ENCODE measurements at regions not wholly inside any gene's neighbourhood (a gene's known extent, or its start where the extent isn't known, plus 50 kb on each side); places are given as distances from the start of the nearest gene placed in this dataset.

DNA sequence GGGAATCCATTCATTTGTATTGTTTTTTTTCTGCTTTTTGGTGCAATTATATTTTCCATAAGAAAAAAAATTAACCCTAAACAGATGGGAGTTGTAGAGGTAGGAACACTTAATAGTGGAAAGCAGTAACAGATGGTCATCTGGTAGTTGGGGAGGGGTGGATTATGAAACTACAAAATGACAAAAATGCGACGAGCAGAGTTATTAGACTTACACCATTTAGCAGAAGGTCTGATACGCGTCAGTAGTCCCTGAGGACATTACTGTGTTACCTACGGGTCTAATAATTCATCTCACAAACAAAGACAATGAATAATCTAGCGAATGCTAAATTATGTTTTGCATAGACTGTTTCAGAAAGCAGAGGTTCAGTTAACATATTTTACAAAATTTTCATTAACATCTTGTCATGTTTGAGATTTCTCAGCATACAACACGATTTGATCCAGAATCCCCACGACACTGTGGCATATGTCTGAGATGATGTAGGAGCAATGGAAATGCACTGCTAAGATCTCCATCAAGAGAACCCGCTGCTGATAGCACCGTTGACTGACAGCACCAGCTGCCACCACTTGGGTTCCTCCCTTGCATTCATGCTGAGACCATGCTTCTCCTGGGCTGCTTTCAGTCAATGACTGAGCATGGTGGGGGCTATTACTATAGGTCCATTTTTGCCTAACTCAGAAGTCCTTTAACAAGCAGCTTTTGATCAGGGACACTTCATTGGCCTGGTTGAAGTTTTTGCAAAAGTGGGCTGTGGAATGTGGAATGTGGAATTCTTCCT is 182.2 kb upstream of the CPHXL start:
- Histone ChIP-seq H3K36me3 (ENCODE audit: insufficient read depth, low read length) (no peaks in the 10 kb centered on the region), H3K27me3 (ENCODE audit: control insufficient read depth, insufficient read depth, low read length) (no peaks in the 10 kb centered on the region), H3K9ac (ENCODE audit: low read depth, low read length) (no peak overlapping the region), H3K4me2 (ENCODE audit: low read length) (no peak overlapping the region), H3K4me3 (ENCODE audit: low read length) (no peak overlapping the region), H3K9me3 (replicated peaks; ENCODE audit: low read length) (no peaks in the 10 kb centered on the region), H3K4me1 (ENCODE audit: control insufficient read depth, insufficient read depth, low read length) (no peaks in the 10 kb centered on the region)

DNA sequence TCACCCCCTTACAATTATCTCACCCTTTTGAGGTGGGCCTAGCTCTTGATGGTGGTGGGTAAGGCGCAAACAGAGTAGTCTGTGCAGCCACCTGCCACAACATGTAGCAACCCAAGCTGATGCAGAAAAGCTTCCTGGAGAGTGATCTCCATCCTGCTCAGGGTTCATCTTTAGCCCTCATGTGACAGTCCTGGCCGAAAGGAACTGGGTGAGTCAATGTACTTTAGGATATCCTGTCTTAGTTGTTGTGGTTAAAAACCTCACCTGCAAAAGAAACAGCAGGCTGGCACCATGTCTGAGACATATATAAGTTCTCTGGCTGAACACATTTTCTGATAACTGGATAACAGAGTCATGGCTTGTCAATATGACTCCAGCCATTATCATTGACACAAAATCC is 183.5 kb upstream of the CPHXL start:
- Histone ChIP-seq H3K4me3 (ENCODE audit: low read length) (no peak overlapping the region), H3K4me1 (ENCODE audit: control insufficient read depth, insufficient read depth, low read length) (no peaks in the 10 kb centered on the region), H3K27me3 (ENCODE audit: control insufficient read depth, insufficient read depth, low read length) (no peaks in the 10 kb centered on the region), H3K4me2 (ENCODE audit: low read length) (no peak overlapping the region), H3K9me3 (replicated peaks; ENCODE audit: low read length) (peaks cover under 1% of the 10 kb centered on the region), H3K9ac (ENCODE audit: low read depth, low read length) (no peak overlapping the region), H3K36me3 (ENCODE audit: insufficient read depth, low read length) (no peaks in the 10 kb centered on the region)

DNA sequence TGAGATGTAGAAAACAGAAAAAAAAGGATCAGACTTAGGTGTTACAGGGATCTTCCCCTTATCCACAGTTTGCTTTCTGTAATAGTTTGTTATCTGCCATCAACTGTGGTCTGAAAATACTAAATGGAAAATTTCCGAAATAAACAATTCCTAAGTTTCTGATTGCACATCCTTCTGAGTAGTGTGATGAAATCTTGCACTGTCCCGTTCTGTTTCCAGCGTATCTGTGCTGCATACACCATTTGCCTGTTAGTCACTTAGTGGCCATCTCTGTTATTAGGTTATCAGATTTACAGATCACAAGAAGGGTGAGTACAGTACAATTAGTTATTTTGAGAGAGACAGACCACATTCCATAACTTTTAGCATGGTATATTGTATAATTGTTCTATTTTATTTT is 185.6 kb upstream of the CPHXL start:
- no peaks in the 10 kb centered on the region for H3K4me1 ChIP-seq (ENCODE audit: control insufficient read depth, insufficient read depth, low read length)
- H3K27me3 ChIP-seq (ENCODE audit: control insufficient read depth, insufficient read depth, low read length), result no peaks in the 10 kb centered on the region
- peaks cover 3% of the 10 kb centered on the region for H3K9me3 ChIP-seq (replicated peaks; ENCODE audit: low read length)
- H3K4me2 ChIP-seq (ENCODE audit: low read length), result no peak overlapping the region
- H3K36me3 ChIP-seq (ENCODE audit: insufficient read depth, low read length), result no peaks in the 10 kb centered on the region
- no peak overlapping the region for H3K9ac ChIP-seq (ENCODE audit: low read depth, low read length)
- H3K4me3 ChIP-seq (ENCODE audit: low read length), result no peak overlapping the region

DNA sequence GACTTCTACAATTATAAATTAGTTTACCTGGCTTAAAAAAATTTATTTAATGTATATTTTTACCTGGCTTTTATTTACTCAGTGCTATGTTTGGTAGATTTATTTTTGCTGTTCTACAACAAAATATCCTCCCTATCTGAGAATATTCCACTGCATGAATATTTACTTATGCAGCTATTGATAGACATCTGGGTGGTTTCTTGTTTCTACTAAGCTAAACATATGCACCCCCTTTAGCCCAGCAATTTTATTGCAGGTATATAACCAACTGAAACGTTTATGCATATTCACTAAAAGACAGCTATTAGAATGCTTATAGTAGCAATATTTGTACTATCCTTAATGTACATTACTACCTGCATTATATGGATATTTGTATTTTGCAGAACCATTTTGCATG is 187.7 kb upstream of the CPHXL start:
- peaks cover 3% of the 10 kb centered on the region for H3K9me3 ChIP-seq (replicated peaks; ENCODE audit: low read length)
- H3K27me3 ChIP-seq (ENCODE audit: control insufficient read depth, insufficient read depth, low read length), result no peaks in the 10 kb centered on the region
- H3K4me2 ChIP-seq (ENCODE audit: low read length), result no peak overlapping the region
- H3K36me3 ChIP-seq (ENCODE audit: insufficient read depth, low read length), result no peaks in the 10 kb centered on the region
- no peaks in the 10 kb centered on the region for H3K4me1 ChIP-seq (ENCODE audit: control insufficient read depth, insufficient read depth, low read length)
- H3K4me3 ChIP-seq (ENCODE audit: low read length), result no peak overlapping the region
- H3K9ac ChIP-seq (ENCODE audit: low read depth, low read length), result no peak overlapping the region

DNA sequence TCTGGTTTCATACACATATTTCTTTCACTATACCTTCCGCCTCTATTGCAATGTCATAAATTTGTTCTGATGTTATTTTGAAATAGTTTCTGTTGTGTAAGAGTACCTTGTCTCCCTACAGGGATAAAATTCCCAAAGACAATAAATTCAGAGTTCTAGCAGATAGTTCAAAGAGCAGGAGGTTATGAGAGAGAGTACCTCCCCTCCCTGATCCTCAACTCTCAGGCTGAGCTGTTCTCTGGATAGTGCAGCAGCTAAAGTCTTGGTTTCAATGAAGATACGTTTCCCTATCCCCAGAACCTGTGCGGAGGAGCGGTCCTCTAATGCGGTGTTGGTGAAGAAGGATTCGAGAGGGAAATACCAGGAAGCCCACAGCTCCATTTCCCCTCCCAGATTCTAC is 190.2 kb upstream of the CPHXL start:
- Histone ChIP-seq H3K27me3 (ENCODE audit: control insufficient read depth, insufficient read depth, low read length) (no peaks in the 10 kb centered on the region), H3K4me2 (ENCODE audit: low read length) (no peak overlapping the region), H3K36me3 (ENCODE audit: insufficient read depth, low read length) (no peaks in the 10 kb centered on the region), H3K4me1 (ENCODE audit: control insufficient read depth, insufficient read depth, low read length) (no peaks in the 10 kb centered on the region), H3K9me3 (replicated peaks; ENCODE audit: low read length) (peaks cover 3% of the 10 kb centered on the region), H3K4me3 (ENCODE audit: low read length) (no peak overlapping the region), H3K9ac (ENCODE audit: low read depth, low read length) (no peak overlapping the region)

DNA sequence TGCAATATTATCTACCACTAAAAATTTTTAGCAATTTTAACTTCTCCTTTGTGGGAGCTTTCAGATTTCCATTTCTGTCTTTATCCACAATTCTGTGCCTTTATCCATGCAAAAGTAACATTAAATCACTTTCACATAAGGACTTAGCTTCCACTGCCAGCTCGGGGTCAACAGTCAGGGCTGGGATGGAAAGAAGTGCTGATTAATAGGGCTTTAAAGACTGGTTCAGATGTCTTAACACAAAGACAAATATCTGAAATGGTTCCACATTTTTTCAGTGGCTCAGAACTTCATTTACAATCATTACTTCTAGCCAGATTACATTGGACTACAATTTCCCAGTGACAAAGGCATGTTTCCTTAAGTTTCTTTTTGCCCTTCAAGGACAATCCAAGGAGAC is 191.8 kb upstream of the CPHXL start:
- no peaks in the 10 kb centered on the region for H3K36me3 ChIP-seq (ENCODE audit: insufficient read depth, low read length)
- H3K4me2 ChIP-seq (ENCODE audit: low read length), result no peak overlapping the region

DNA sequence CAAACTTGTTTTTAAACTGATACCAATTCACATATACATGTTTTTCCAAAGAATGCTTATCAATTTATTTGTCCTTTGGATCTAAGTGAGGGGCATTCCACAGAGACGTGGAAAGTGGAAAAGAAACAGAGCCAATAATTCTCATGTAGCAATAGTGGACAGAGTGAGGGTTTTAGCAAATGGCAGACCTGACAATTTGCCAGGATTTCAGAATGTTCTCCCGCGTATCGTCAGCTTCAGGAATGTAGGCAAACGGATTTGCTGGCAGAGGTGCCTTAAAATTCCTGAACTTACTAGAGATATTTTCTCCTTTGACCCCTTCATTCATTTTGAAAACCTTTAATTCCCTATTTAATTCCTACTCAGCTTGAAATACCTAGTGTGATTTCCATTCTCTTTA is 193.4 kb upstream of the CPHXL start:
- no peaks in the 10 kb centered on the region for H3K4me1 ChIP-seq (ENCODE audit: control insufficient read depth, insufficient read depth, low read length)
- peaks cover 3% of the 10 kb centered on the region for H3K9me3 ChIP-seq (replicated peaks; ENCODE audit: low read length)
- H3K9ac ChIP-seq (ENCODE audit: low read depth, low read length), result no peak overlapping the region
- no peaks in the 10 kb centered on the region for H3K27me3 ChIP-seq (ENCODE audit: control insufficient read depth, insufficient read depth, low read length)
- no peaks in the 10 kb centered on the region for H3K36me3 ChIP-seq (ENCODE audit: insufficient read depth, low read length)
- H3K4me3 ChIP-seq (ENCODE audit: low read length), result no peak overlapping the region
- no peak overlapping the region for H3K4me2 ChIP-seq (ENCODE audit: low read length)

More for the DNA sequence above, 191.8 kb upstream of the CPHXL start:
- Histone ChIP-seq H3K27me3 (ENCODE audit: control insufficient read depth, insufficient read depth, low read length) (no peaks in the 10 kb centered on the region), H3K9ac (ENCODE audit: low read depth, low read length) (no peak overlapping the region), H3K9me3 (replicated peaks; ENCODE audit: low read length) (peaks cover 3% of the 10 kb centered on the region), H3K4me1 (ENCODE audit: control insufficient read depth, insufficient read depth, low read length) (no peaks in the 10 kb centered on the region), H3K4me3 (ENCODE audit: low read length) (no peak overlapping the region)

DNA sequence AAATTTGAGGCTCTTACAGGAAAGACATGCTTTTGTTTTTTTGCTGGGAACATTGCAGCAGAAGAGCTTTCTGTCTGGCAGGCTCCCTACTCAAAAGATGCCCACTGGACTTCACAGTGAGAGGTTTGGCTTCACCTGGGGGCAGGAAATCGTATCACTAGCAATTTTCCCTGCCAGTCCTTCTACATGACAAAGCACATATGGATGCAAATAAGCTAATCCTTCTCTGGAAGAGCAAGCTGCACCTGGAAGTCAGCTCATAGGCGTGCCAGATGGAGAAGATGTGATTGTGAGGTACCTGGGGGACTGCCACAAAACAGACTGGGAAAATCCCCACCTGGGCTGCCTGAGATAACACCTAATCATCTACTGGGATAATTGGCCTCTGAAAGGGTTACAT is 195.0 kb upstream of the CPHXL start:
- Histone ChIP-seq H3K4me2 (ENCODE audit: low read length) (no peak overlapping the region), H3K27me3 (ENCODE audit: control insufficient read depth, insufficient read depth, low read length) (no peaks in the 10 kb centered on the region), H3K9me3 (replicated peaks; ENCODE audit: low read length) (no peaks in the 10 kb centered on the region), H3K36me3 (ENCODE audit: insufficient read depth, low read length) (no peaks in the 10 kb centered on the region), H3K4me1 (ENCODE audit: control insufficient read depth, insufficient read depth, low read length) (no peaks in the 10 kb centered on the region), H3K4me3 (ENCODE audit: low read length) (no peak overlapping the region), H3K9ac (ENCODE audit: low read depth, low read length) (no peak overlapping the region)

DNA sequence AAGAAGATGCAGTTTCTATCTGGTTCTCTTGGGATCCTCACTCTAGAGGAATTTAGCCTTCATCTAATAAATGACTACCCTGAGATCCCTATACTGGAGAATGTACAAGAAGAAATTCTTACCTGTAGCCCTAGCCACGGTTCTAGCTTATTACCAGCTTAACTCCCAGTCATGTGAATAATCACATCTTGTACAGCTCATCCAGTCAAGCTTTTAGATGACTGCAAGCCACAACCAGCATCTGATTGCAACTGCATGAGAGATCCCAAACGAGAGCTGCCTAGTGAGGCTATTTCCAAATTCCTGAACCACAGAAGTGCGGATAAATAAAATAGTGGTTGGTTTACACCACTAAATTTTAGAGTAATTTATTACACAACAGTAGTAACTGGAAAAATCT is 196.0 kb upstream of the CPHXL start:
- Histone ChIP-seq H3K4me1 (ENCODE audit: control insufficient read depth, insufficient read depth, low read length) (no peaks in the 10 kb centered on the region), H3K4me2 (ENCODE audit: low read length) (no peak overlapping the region), H3K27me3 (ENCODE audit: control insufficient read depth, insufficient read depth, low read length) (no peaks in the 10 kb centered on the region), H3K9me3 (replicated peaks; ENCODE audit: low read length) (no peaks in the 10 kb centered on the region), H3K36me3 (ENCODE audit: insufficient read depth, low read length) (no peaks in the 10 kb centered on the region), H3K4me3 (ENCODE audit: low read length) (no peak overlapping the region), H3K9ac (ENCODE audit: low read depth, low read length) (no peak overlapping the region)

DNA sequence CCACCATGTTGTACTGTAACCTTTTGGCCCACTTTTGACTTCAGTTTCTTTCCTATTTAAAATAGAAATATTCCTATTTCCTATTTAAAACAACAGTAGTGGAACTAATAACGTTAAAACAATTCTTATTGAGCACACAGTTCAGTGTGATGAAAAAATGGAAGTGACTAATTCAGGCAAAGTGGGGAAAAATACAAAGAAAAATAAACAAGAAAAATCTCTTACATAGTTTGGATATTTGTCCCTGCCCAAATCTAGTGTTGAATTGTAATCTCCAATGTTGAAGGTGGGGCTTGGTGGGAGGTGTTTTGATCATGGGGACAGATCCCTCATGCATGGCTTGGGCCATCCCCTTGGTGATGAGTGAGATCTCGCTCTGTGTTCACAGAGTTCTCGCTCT is 198.1 kb upstream of the CPHXL start:
- no peaks in the 10 kb centered on the region for H3K36me3 ChIP-seq (ENCODE audit: insufficient read depth, low read length)
- H3K4me1 ChIP-seq (ENCODE audit: control insufficient read depth, insufficient read depth, low read length), result no peaks in the 10 kb centered on the region
- no peak overlapping the region for H3K4me3 ChIP-seq (ENCODE audit: low read length)
- H3K9me3 ChIP-seq (replicated peaks; ENCODE audit: low read length), result no peaks in the 10 kb centered on the region
- no peak overlapping the region for H3K4me2 ChIP-seq (ENCODE audit: low read length)
- no peak overlapping the region for H3K9ac ChIP-seq (ENCODE audit: low read depth, low read length)
- H3K27me3 ChIP-seq (ENCODE audit: control insufficient read depth, insufficient read depth, low read length), result no peaks in the 10 kb centered on the region

DNA sequence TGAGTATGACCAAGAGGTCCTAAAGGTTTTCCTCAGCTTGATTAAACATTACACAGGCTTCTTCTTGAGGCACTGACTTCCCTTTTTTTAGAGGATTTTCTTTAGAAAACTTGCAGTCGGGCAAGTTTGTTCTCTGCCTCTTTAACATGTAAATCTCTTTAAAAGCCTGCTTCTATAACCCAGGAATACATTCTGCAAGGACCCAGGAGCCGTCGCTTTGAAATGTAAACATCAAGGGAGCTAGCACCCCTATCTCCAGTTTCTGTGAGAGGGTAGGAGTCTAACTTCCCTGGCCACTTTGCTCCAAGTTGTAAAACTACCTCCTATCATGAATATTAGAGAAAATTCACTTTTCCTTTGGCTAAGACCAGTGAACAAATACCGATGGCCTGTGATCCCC is 201.5 kb upstream of the CPHXL start:
- H3K36me3 ChIP-seq (ENCODE audit: insufficient read depth, low read length), result no peaks in the 10 kb centered on the region
- no peaks in the 10 kb centered on the region for H3K4me1 ChIP-seq (ENCODE audit: control insufficient read depth, insufficient read depth, low read length)
- H3K4me2 ChIP-seq (ENCODE audit: low read length), result no peak overlapping the region
- H3K27me3 ChIP-seq (ENCODE audit: control insufficient read depth, insufficient read depth, low read length), result no peaks in the 10 kb centered on the region
- no peak overlapping the region for H3K9ac ChIP-seq (ENCODE audit: low read depth, low read length)
- no peaks in the 10 kb centered on the region for H3K9me3 ChIP-seq (replicated peaks; ENCODE audit: low read length)
- no peak overlapping the region for H3K4me3 ChIP-seq (ENCODE audit: low read length)

DNA sequence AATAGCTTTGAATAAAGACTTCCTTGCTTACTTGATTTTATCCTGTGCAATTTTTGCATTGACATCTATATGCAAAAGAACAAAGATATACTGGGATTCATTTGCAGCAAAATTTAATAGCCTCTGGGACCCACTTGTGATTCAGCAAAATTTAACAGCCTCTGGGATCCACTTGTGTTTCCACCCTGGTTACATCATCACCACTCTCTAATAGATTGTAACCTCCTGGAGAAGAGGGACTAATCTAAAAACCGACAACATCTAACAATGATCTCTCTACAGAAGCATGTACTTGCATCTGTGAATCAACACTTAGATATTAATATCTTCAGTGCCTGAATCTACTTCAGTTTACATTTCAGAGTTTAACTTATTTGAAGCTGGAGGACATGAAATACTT is 202.0 kb upstream of the CPHXL start:
- no peaks in the 10 kb centered on the region for H3K4me1 ChIP-seq (ENCODE audit: control insufficient read depth, insufficient read depth, low read length)
- no peaks in the 10 kb centered on the region for H3K27me3 ChIP-seq (ENCODE audit: control insufficient read depth, insufficient read depth, low read length)
- no peak overlapping the region for H3K9ac ChIP-seq (ENCODE audit: low read depth, low read length)
- no peaks in the 10 kb centered on the region for H3K36me3 ChIP-seq (ENCODE audit: insufficient read depth, low read length)
- no peak overlapping the region for H3K4me2 ChIP-seq (ENCODE audit: low read length)
- H3K4me3 ChIP-seq (ENCODE audit: low read length), result no peak overlapping the region
- H3K9me3 ChIP-seq (replicated peaks; ENCODE audit: low read length), result no peaks in the 10 kb centered on the region
